Prostate gland (tissue), 2 donors: ENCODE measurements at regions not wholly inside any gene's neighbourhood (a gene's known extent, or its start where the extent isn't known, plus 50 kb on each side); places are given as distances from the start of the nearest gene placed in this dataset.

ENCODE experiments used
- DNase-seq: peaks from one replicate; pipeline ENCODE4 v3.0.0-alpha.2; 2019; ENCODE audit warnings: low spot score
- H3K27ac ChIP-seq, 2 donors: fragments of 200-600 bp; sonication (generic); 2 replicates each; pipeline ENCODE4 v1.5.1; 2017 to 2019
- H3K27me3 ChIP-seq: fragments of 200-600 bp; sonication (generic); replicated peaks from 2 replicates; pipeline ENCODE4 v1.5.1; 2019; ENCODE audit not compliant: insufficient read depth
- H3K36me3 ChIP-seq, 2 donors: fragments of 200-600 bp; sonication (generic); 1 replicate in 1 of 2; 2 replicates in 1 of 2; pipeline versions ENCODE4 v1.5.1 to v1.8.1; 2017 to 2019
- H3K4me1 ChIP-seq: fragments of 200-600 bp; sonication (generic); replicated peaks from 2 replicates; pipeline ENCODE4 v1.5.1; 2019
- H3K4me3 ChIP-seq, 2 donors: fragments of 200-600 bp; sonication (generic); 2 replicates each; pipeline ENCODE4 v1.5.1; 2017 to 2019
- H3K9me3 ChIP-seq: fragments of 200-600 bp; sonication (generic); 2 replicates; pipeline ENCODE4 v1.5.1; 2017
- POLR2A ChIP-seq: fragments of 450-650 bp; IDR thresholded peaks from one replicate; pipeline ENCODE4 v1.6.1; 2016; ENCODE audit warnings: antibody characterized with exemption, mild to moderate bottlenecking
- POLR2AphosphoS5 ChIP-seq: sonication (generic); formaldehyde crosslinking; IDR thresholded peaks from one replicate; pipeline ENCODE4 v1.6.1; 2017; ENCODE audit warnings: antibody characterized with exemption
- WGBS: methylation state at CpG from one replicate; pipeline ENCODE4 v1.1.5; 2018; 5-methylcytosine and 5-hydroxymethylcytosine counted together
- intact Hi-C: fragments of 100-400 bp; cut with DNase I; formaldehyde crosslinking; loops from one replicate; pipeline ENCODE4 v1.14.2; 2022
- TF ChIP-seq, protein P1 (sequence below), 4 experiments: fragments of 200-600 bp in 2 of 4; fragments of 450-650 bp in 2 of 4; sonication (generic) in 2 of 4; IDR thresholded peaks; 1 replicate in 3 of 4; 2 replicates in 1 of 4; pipeline ENCODE4 v1.5.1; 2016 to 2019; ENCODE audit warnings: antibody characterized with exemption in 4 of 4, mild to moderate bottlenecking in 2 of 4, moderate library complexity in 2 of 4

DNA sequence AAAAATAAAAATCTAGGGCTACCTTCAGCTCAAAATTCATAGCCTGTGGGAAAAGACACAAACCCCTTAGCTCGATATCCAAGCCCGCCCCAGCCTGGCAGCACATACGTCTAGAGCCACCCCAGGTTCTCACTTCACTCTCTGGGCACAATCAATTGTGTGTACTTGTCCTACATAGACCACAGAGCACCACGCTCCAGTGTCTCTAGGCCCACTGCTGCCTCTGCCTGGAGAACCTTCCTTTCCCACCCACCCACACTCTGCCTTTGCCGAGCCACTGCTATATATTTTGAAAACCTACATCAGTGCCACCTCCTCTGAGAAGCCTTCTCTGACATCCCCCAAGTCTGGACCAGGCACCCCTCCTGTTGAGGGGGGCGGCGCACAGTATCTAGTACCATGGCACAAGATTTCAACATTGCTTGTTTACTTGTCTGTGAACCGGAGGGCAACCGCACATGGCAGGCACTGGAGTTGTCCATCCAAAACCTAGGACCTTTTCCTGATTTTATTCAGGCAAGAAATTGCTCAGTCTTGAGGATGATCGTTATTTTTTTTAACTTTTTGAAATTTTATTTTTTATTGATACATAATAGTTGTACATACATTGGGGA lies 141.5 kb downstream of the UNC5CL start:
- Histone ChIP-seq H3K36me3 (no peaks in the 10 kb centered on the region), H3K27me3 (no peaks in the 10 kb centered on the region), H3K4me3 (no peak overlapping the region), H3K4me1 (no peaks in the 10 kb centered on the region), H3K27ac (no peak overlapping the region), H3K9me3 (no peaks in the 10 kb centered on the region)
- TF ChIP-seq POLR2AphosphoS5: no peak
- no peak for TF ChIP-seq POLR2A
- TF ChIP-seq, protein P1, sequence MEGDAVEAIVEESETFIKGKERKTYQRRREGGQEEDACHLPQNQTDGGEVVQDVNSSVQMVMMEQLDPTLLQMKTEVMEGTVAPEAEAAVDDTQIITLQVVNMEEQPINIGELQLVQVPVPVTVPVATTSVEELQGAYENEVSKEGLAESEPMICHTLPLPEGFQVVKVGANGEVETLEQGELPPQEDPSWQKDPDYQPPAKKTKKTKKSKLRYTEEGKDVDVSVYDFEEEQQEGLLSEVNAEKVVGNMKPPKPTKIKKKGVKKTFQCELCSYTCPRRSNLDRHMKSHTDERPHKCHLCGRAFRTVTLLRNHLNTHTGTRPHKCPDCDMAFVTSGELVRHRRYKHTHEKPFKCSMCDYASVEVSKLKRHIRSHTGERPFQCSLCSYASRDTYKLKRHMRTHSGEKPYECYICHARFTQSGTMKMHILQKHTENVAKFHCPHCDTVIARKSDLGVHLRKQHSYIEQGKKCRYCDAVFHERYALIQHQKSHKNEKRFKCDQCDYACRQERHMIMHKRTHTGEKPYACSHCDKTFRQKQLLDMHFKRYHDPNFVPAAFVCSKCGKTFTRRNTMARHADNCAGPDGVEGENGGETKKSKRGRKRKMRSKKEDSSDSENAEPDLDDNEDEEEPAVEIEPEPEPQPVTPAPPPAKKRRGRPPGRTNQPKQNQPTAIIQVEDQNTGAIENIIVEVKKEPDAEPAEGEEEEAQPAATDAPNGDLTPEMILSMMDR (IDR thresholded peaks at IDR 0.05): no peak
- intact Hi-C loops: loop anchor here (10.0 kb wide), 1 partner anchor 127 kb away; no protein-coding TSS in a partner anchor
- 98% methylated on average over 10 of the region's 10 CpGs for WGBS
- DNase-seq: no peak

DNA sequence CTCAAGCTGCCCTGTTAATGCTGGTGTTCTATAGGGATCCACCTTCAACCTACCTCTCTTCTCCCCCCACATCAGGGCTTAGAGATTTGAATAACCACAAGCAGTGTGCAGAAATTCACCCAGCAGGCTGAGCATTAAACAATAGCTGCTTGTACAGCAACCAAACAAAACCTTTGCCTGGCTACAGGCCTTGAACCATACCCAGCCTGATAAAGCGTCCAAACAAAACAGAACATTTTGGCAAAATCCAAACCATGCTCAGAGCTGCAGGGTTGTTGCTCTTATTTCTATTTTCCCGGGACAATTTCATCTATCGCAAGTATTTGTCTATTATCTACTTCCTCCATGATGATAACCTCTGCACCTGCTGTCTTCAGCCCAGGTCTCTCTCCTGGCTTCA lies 142.3 kb downstream of the UNC5CL start:
- intact Hi-C loops: loop anchor here (10.0 kb wide), 1 partner anchor 128 kb away; no protein-coding TSS in a partner anchor
- no peak for DNase-seq

DNA sequence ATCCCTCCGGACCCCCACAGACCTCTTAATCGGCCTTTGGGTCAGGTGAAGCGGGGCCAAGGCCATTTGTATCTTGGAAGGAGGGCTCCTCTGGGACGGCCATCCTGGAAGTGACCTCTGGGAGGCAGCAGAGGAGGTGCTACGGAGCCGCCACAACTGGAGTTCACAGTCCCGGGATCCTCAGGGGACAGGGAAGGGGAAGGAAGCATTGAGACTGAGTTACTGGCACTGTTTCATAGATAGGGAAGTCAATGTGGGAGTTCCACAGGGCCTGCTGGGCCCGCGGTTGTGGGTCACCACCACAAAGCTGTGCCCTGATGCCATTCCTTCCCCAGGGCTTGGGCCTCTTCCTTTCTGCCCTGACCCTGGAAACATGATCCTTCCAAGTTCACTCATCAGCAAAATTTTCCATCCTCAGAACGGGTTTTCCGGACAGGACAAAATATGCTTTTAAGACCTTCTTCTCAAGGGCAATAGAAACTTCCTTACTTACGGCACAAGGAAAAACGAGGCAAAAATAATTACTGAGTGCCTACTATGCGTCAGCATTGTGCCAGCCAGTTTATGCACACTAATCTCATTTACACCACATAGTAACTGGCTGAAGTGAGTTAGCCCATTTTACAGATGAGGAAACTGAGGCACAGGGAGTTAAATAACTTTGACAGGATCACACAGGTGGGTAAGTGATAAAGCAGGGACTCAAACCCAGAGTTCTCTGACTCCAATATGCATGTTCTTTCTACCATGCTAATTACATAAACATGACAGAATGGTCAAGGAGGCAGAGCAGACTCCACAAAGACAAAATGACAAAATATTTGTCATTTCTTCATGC lies 143.8 kb downstream of the UNC5CL start:
- Histone ChIP-seq H3K4me3 (no peak overlapping the region), H3K36me3 (no peaks in the 10 kb centered on the region), H3K27ac (no peak overlapping the region), H3K4me1 (no peaks in the 10 kb centered on the region), H3K9me3 (no peaks in the 10 kb centered on the region), H3K27me3 (no peaks in the 10 kb centered on the region)
- intact Hi-C loops: loop anchor here (10.0 kb wide), 1 partner anchor 130 kb away; no protein-coding TSS in a partner anchor
- TF ChIP-seq POLR2A: no peak
- TF ChIP-seq, protein P1 (IDR thresholded peaks at IDR 0.05): peak in 3 of 4 experiments; percentile 32 to 54 (median 33)
- WGBS: 56% methylated on average over 14 of the region's 14 CpGs
- peak; percentile 13 for DNase-seq

More for the DNA sequence above, 142.3 kb downstream of the UNC5CL start:
- TF ChIP-seq POLR2A (no peak), POLR2AphosphoS5 (no peak)
- TF ChIP-seq, protein P1 (IDR thresholded peaks at IDR 0.05): no peak
- H3K4me1 ChIP-seq: no peaks in the 10 kb centered on the region
- no peak overlapping the region for H3K4me3 ChIP-seq
- 45% methylated on average over 3 of the region's 3 CpGs for WGBS
- no peaks in the 10 kb centered on the region for H3K27me3 ChIP-seq
- no peaks in the 10 kb centered on the region for H3K9me3 ChIP-seq
- H3K36me3 ChIP-seq: no peaks in the 10 kb centered on the region
- no peak overlapping the region for H3K27ac ChIP-seq

DNA sequence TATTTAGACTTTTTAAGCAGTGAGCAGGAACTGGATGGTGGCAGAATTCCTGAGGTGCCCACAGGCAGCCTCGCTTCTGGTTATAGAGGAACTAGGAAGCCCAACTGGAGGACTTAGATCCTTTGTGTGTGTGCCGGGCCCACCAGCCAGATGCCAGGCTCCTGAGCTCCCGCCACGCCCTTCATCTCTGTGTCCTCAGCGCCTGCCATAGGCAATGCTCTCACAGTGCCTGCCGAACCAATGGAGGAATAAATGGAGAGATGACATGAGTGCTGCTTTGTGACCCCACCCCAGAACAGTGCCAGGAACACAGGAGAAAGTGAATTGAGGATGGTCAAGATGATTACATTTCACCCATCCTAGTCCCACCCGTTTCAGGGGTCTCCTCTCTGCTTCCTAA lies 146.0 kb downstream of the UNC5CL start:
- H3K27me3 ChIP-seq: no peaks in the 10 kb centered on the region
- TF ChIP-seq POLR2A (no peak), POLR2AphosphoS5 (no peak)
- TF ChIP-seq, protein P1 (IDR thresholded peaks at IDR 0.05): no peak
- 92% methylated on average over 7 of the region's 7 CpGs for WGBS

More for the DNA sequence above, 146.0 kb downstream of the UNC5CL start:
- H3K4me1 ChIP-seq: no peaks in the 10 kb centered on the region
- DNase-seq: no peak
- no peak overlapping the region for H3K27ac ChIP-seq
- intact Hi-C loops: loop anchor here (10.0 kb wide), 1 partner anchor 132 kb away; no protein-coding TSS in a partner anchor
- no peaks in the 10 kb centered on the region for H3K36me3 ChIP-seq
- no peak overlapping the region for H3K4me3 ChIP-seq
- no peaks in the 10 kb centered on the region for H3K9me3 ChIP-seq
